Hematopoietic multipotent progenitor cell treated with erythropoietin and hydrocortisone succinate and interleukin-3 and kit ligand, for 4 days (in vitro differentiated cells): ENCODE measurements at regions not wholly inside any gene's neighbourhood (a gene's known extent, or its start where the extent isn't known, plus 50 kb on each side); places are given as distances from the start of the nearest gene placed in this dataset.
"Not testable (repeated sequence)": the region's sequence is repeated elsewhere in the genome, so short reads cannot be mapped to it uniquely, and the experiment has no call there.

ENCODE experiments used
- DNase-seq: peaks from one replicate; pipeline ENCODE4 v3.0.0-alpha.2; 2015

DNA sequence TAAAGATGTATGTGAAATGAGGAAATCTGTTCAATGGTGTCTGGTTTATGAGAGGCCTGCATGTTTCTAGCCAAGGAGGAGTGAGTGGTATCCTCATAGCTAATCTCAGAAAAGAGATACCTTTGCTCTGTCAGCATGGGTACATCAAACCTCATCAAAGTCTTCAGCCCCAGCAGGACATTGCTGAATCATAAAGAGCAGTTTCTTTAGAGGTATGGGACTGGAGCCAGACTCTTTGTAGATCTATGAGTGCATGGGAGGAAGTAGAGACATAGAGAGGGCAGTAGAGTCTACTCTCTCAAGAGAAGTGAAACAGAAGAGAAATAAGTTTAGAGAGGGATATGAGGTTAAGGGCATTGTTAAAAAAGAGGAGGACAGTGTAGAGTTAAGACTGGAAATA is 1950.9 kb downstream of the ARAP2 start:
- no peak for DNase-seq

DNA sequence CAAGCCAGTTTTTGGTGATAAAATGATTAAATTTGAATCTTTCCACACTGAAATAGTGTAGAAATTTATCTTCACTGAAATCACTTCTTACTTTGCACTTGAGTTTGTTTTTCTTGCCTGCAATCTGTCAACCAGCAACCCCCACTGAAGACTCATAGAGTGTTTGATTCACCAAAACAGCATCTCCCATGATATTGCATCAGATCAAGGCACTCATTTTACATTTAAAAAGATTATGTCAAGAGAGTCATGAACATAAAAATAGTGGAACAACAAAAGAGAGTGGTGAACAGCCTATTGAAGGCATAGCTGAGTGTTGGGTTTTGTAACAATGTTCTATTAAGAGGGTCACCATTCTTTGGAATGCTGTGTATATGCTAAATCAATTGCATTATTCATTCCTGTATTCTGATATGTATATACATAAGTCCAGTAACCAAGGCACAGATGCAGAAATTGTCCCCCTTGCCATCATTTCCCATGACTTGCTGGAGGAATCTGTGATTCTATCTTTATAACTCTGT is 1934.9 kb downstream of the ARAP2 start:
- DNase-seq = no peak

- no peak for DNase-seq
These were observed 1925.5 kb downstream of the ARAP2 start for GRCh38 chr4:34318773-34319172.

DNA sequence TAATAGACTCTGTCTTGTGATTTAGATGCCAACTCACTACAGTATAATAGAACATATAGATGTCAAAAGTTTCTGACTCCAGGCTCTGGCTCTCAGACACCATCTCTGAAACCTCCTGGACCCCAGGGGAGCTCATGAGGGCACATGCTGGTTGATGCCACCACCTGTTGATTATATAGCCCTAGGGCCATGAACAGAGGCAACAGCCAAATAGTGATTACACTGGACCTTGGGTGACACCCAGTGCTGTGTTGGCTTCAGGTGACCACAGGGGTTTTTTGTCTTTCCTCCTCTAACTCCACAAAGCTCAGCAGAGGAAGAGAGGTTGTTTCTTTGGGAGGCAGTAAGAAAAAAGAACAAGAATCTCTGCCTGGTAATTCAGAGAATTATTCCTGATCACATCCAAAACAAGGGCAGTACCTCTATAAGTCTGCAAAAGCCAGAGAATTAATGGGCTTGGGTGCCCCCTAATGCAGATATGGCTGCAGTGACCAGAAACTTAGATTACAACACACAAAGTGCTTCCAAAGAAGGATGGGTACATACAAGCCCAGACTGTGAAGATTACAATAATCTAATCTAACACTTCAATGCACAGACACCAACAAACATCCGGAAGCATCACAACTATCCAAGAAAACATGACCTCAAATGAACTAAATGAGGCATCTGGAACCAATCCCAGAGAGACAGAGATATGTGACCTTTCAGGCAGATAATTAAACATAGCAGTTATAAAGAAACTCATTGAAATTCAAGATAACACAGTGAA is 1920.6 kb downstream of the ARAP2 start:
- DNase-seq = no peak

- no peak for DNase-seq
These were observed 1915.4 kb downstream of the ARAP2 start for GRCh38 chr4:34328939-34329338.

- DNase-seq = not testable (repeated sequence)
These were observed 1909.2 kb downstream of the ARAP2 start for GRCh38 chr4:34335156-34335555.

DNA sequence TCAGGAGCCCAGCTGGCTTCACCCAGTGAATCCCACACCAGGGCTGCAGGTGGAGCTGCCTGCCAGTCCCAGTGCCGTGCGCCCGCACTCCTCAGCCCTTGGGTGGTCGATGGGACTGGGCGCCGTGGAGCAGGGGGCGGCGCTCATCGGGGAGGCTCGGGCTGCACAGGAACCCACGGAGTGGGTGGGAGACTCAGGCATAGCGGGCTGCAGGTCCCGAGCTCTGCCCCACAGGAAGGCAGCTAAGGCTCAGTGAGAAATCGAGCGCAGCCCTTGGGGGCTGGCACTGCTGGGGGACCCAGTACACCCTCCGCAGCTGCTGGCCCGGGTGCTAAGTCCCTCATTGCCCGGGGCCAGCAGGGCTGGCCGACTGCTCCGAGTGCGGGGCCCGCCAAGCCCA is 1908.8 kb downstream of the ARAP2 start:
- DNase-seq = not testable (repeated sequence)

DNA sequence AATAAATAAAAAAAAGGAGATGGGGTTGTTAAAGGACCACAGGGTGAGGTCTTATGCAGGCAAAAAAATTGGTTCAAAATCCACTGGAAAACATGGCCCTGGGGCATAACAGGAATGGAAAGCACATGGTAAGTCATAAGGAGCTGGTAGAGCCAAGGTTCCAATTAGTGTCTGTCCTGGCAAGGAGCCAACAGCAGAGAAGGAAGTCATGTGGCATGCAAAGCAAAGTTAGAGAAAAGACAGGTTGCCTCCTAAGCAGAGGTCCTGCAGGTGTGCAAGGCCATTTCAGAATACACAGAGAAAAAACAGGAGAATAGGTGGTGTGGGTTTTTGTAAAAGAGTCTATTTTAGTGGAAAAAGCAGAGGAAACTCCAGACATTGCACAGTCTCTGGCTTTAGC is 1881.7 kb downstream of the ARAP2 start:
- DNase-seq = peak; percentile 1

- no peak for DNase-seq
These were observed 1880.5 kb downstream of the ARAP2 start for GRCh38 chr4:34363842-34364241.

DNA sequence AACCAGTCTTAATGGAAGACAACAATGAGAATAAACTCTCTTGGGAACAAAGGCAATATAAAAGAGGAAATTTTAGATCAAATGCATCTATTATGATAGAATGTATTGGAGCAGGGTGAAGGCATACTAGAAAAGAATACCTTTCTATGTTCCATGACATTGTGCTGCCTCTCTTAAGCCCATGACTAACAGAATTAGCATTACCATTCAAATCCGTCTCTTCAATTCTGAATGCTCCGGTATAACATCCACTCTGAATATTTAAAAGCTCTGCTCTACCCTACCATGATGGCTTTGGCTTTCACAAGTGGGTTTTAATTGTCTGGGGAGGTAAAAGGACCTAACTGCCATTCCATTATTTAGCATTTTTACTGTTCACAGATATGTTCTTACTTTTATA is 1878.4 kb downstream of the ARAP2 start:
- DNase-seq = no peak

DNA sequence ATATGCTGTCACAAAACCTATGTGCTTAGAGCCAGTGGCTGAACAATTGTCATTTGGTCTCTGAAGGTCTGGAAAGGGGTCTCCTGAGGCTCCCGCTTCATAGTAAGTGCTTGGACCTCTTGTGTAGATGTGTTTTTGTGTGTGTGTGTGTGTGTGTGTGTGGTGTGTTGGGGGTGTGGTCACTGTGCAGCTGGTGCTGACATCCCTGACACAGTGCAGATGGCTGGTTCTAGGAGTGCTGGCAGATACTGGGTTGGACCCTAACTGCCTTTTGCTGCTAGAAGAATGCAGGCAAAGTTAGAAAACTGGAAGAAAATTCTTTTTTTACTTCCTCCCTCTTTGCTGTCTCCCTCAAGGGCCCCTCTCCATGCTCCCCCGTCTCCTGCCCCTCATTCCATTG is 1872.6 kb downstream of the ARAP2 start:
- DNase-seq = no peak

DNA sequence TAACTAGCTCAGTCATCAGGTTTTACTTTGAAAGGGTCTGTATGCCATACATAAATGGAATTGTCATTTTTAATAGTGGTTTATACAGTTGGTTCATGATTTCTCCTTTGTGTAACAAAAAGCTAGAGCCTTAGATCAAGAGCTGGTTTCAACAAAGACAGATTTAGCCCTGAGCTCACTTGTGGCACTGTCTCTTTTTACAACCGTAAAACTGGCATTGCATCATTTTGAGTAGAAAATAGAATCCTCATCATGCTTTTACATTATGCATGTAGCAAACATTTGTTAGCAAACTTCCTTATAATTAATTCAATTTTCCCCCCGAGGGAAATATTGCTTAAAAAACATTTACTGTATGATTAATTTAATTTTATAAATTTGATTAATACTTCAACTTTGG is 1871.5 kb downstream of the ARAP2 start:
- DNase-seq = no peak

GRCh38 chr4:34373456-34373855 is 1870.9 kb downstream of the ARAP2 start:
- no peak for DNase-seq

GRCh38 chr4:34412233-34412632 is 1832.1 kb downstream of the ARAP2 start:
- DNase-seq = no peak

- DNase-seq = no peak
These were observed 1831.4 kb downstream of the ARAP2 start for GRCh38 chr4:34412911-34413310.

DNA sequence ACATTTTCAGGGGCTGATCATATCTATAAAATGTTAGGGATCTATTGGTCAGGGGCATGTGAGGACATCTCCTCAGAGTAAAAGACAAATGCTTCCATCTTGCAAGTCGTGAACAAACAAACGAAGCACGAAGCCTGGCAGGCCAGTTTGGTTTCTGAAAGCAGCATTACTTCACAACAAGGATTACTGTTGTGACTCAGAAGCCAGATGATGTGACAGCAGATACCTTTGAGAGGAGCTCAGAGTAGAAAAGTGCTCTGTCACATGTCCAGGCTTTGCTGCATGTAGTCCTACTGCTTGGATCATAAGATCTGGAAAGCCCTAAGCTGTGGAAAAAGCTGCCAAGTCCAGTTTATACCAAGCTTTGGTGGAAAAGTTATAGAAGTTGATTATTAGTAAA is 1827.2 kb downstream of the ARAP2 start:
- DNase-seq = no peak

- DNase-seq = no peak
These were observed 1824.4 kb downstream of the ARAP2 start for GRCh38 chr4:34419871-34420270.

DNA sequence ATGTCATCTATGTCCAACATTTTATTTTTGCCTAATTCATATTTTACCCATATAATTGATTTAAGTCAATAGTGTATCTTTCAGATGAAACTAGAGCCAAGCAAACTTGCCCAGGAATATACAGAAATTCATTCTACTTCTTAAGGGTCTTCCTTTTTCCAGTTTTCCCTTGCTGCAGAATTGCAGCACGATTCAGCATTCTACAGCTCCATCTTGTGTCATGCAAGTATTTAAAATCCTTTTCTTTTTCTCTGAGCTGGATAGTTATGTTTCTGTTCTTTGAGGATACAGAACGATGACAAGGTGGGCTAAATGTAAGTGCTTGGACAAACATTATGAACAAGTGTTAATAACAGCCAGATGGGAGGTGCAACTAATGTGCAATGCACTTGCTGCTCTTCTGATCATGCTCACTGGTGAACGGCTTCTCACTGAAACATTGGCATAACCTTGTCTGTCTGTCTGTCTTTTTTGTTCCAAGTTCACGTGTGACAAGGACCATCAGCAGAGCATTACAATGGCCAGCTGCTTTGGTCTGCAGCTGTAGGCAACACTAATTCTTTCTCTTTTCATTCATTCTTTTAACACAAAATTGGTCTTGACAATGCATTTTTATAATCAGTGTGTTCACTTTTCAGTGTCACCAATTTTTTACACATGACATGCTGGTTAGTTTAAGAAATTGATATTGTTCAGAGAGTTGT is 1821.7 kb downstream of the ARAP2 start:
- DNase-seq = no peak

DNA sequence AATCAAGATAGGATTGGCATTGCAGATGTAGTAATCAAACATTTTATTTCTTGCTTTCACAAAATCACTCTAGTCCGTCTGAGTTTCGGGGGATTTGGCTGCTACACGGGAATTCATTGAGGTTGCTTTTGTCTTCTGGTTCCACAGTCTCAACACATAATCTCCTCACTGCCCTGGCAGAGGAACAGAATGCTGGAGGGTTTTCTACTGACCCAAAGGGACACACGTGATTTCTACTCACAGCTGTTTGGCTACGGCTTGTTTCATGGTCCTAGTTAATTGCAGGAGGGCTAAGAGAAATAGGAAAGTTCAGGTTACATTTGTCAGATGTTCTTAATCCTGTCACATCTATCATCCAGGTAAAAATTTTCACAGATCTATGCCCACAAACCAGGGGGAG is 1811.6 kb downstream of the ARAP2 start:
- DNase-seq = no peak

- DNase-seq = not testable (repeated sequence)
These were observed 1809.9 kb downstream of the ARAP2 start for GRCh38 chr4:34434377-34434776.

DNA sequence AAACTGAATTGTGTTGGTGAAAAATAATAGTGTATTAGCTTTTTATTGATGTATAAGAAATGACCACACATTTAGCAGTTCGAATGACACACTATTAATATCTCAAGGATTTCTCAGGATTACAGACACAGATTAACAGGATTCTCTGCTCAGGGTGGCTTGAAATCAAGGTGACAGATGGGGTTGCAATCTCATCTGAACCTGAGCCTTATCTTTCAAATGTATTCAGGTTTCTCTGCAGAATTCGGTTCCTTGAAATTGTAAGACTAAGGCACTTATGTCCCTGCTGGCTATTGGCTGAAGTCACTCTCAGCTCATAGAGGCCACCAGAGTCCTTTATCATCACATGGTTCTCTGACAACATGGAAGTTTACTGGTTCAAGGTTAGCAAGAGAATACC is 1780.1 kb downstream of the ARAP2 start:
- DNase-seq = no peak

DNA sequence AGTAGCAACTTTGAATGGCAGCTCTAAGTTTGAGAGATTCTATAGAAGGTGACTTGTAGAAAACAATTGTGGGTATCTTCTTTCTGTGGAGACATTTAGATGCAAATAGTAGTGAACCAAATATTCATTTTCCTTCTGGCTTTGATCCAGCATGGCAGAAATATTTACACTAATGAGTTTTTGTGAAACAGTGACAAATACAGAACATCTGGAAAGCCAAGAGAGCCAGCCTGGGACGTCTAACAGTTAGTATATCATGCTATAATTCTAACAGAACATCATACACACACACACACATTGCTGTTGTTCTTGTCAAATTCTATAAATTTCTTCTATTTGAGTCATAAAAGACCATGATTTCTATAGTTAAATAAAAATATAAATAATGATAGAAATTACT is 1777.9 kb downstream of the ARAP2 start:
- DNase-seq = no peak

GRCh38 chr4:34469516-34469915 is 1774.8 kb downstream of the ARAP2 start:
- DNase-seq = no peak

GRCh38 chr4:34485252-34485651 is 1759.1 kb downstream of the ARAP2 start:
- DNase-seq = no peak
